DND-41 (cell line): ENCODE measurements at regions not wholly inside any gene's neighbourhood (a gene's known extent, or its start where the extent isn't known, plus 50 kb on each side); places are given as distances from the start of the nearest gene placed in this dataset.

Experiments used
- CTCF ChIP-seq: IDR thresholded peaks from 2 replicates; pipeline ENCODE4 v1.5.1; 2012; ENCODE audit warnings: borderline replicate concordance, low read length, moderate library complexity, mild to moderate bottlenecking; ENCODE audit not compliant: poor library complexity, severe bottlenecking; ENCODE audit errors: extremely low read depth
- EZH2 ChIP-seq: IDR thresholded peaks from 3 replicates; pipeline ENCODE4 v1.6.1; 2012; ENCODE audit warnings: borderline replicate concordance, low read depth, mild to moderate bottlenecking, moderate library complexity, low read length, inconsistent platforms; ENCODE audit not compliant: severe bottlenecking

GRCh38 chrX:106401965-106402559 lies 209.7 kb upstream of the RADX start:
- no peak for TF ChIP-seq CTCF
- no peak for TF ChIP-seq EZH2
